SKM-1 treated with dmso at 0.1 percent for 144 hours (cell line): ENCODE measurements at regions not wholly inside any gene's neighbourhood (a gene's known extent, or its start where the extent isn't known, plus 50 kb on each side); places are given as distances from the start of the nearest gene placed in this dataset.
A peak's percentile ranks its signal among the peaks of the same experiment; 100 is the strongest.
"Not testable (repeated sequence)": the region's sequence is repeated elsewhere in the genome, so short reads cannot be mapped to it uniquely, and the experiment has no call there.

ENCODE experiments used
- DNase-seq: peaks from one replicate; lab custom pipeline; 2025; ENCODE audit not compliant: unreplicated experiment; lab: John Stamatoyannopoulos, UW

GRCh38 chr12:25424211-25424731 lies 128.8 kb downstream of the LMNTD1 start:
- DNase-seq: no peak

GRCh38 chr12:25423355-25424050 lies 129.6 kb downstream of the LMNTD1 start:
- no peak for DNase-seq

GRCh38 chr12:25422241-25422640 lies 130.8 kb downstream of the LMNTD1 start:
- no peak for DNase-seq

GRCh38 chr12:25421651-25422167 lies 131.4 kb downstream of the LMNTD1 start:
- DNase-seq: no peak

- DNase-seq: no peak
Observed at GRCh38 chr12:25420116-25420515, 133.0 kb downstream of the LMNTD1 start.

GRCh38 chr12:25419595-25419994 lies 133.5 kb downstream of the LMNTD1 start:
- no peak for DNase-seq

- no peak for DNase-seq
Observed at GRCh38 chr12:25417071-25417470, 136.0 kb downstream of the LMNTD1 start.

- DNase-seq: no peak
Observed at GRCh38 chr12:25416516-25416915, 136.6 kb downstream of the LMNTD1 start.

GRCh38 chr12:25415004-25415403 lies 138.1 kb downstream of the LMNTD1 start:
- no peak for DNase-seq

GRCh38 chr12:25412735-25413134 lies 140.3 kb downstream of the LMNTD1 start:
- no peak for DNase-seq

- DNase-seq: no peak
Observed at GRCh38 chr12:25404955-25405354, 148.1 kb downstream of the LMNTD1 start.

GRCh38 chr12:25401547-25402345 lies 151.0 kb upstream of the KRAS start:
- DNase-seq: no peak

GRCh38 chr12:25397001-25397400 lies 146.3 kb upstream of the KRAS start:
- DNase-seq: no peak

- no peak for DNase-seq
Observed at GRCh38 chr12:25395227-25395626, 144.5 kb upstream of the KRAS start.

- not testable (repeated sequence) for DNase-seq
Observed at GRCh38 chr12:25394775-25395174, 144.0 kb upstream of the KRAS start.

GRCh38 chr12:25394025-25394424 lies 143.3 kb upstream of the KRAS start:
- no peak for DNase-seq

GRCh38 chr12:25391346-25391745 lies 140.6 kb upstream of the KRAS start:
- DNase-seq: not testable (repeated sequence)

- DNase-seq: no peak
Observed at GRCh38 chr12:25388183-25388582, 137.5 kb upstream of the KRAS start.

GRCh38 chr12:25387732-25388050 lies 137.0 kb upstream of the KRAS start:
- no peak for DNase-seq

GRCh38 chr12:25386831-25387731 lies 136.4 kb upstream of the KRAS start:
- DNase-seq: peak; percentile 40

- DNase-seq: no peak
Observed at GRCh38 chr12:25384893-25385248, 134.1 kb upstream of the KRAS start.
